OCI-M1 (cell line): ENCODE measurements at regions not wholly inside any gene's neighbourhood (a gene's known extent, or its start where the extent isn't known, plus 50 kb on each side); places are given as distances from the start of the nearest gene placed in this dataset.
"Not testable (repeated sequence)": the region's sequence is repeated elsewhere in the genome, so short reads cannot be mapped to it uniquely, and the experiment has no call there.

ENCODE experiments used
- DNase-seq: peaks from one replicate; lab custom pipeline; 2025; lab: John Stamatoyannopoulos, UW

- no peak for DNase-seq
Measured at GRCh38 chr21:35314857-35315582, 265.9 kb upstream of the RUNX1 start.

GRCh38 chr21:35311985-35312384, 262.9 kb upstream of the RUNX1 start:
- DNase-seq = no peak

DNA sequence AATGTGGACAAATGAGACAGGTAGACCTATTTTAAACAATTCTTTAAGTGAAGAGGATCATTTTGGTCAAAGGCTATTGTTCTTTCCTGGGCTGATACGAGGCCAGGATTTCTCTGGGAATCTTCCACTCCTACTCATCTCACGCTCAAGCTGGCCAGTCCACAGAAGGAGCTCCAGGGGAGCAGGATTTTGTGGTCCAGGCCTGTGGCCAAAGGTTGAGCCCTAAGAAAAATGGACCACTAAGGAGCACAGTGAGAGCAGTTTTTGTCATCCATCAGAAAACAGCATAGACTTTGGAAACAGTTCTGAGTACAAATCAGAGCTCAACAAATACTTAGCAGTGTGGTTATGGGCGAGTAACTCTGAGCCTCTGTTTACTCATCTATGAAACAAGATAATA, 260.2 kb upstream of the RUNX1 start:
- no peak for DNase-seq

DNA sequence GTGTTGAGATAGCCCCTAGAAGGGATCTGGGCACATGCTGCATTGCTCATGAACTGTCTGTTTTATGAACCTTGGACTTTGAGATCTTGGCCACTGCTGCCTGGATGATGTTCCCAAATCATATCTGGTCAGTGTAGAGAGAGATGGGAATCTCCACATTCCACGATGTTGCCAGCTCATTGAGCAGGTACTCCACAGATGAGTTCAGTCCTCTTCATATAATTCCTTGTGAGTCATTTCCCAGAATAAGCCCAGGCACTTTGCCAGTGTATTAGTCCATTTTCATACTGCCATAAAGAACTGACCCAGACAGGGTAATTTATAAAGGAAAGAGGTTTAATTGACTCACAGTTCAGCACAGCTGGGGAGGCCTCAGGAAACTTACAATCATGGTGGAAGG, 254.0 kb upstream of the RUNX1 start:
- DNase-seq = no peak

- DNase-seq = peak; percentile 24
Measured at GRCh38 chr21:35298757-35299156, 249.7 kb upstream of the RUNX1 start.

GRCh38 chr21:35297665-35298064, 248.6 kb upstream of the RUNX1 start:
- no peak for DNase-seq

- DNase-seq = no peak
Measured at GRCh38 chr21:35294231-35294898, 245.3 kb upstream of the RUNX1 start.

DNA sequence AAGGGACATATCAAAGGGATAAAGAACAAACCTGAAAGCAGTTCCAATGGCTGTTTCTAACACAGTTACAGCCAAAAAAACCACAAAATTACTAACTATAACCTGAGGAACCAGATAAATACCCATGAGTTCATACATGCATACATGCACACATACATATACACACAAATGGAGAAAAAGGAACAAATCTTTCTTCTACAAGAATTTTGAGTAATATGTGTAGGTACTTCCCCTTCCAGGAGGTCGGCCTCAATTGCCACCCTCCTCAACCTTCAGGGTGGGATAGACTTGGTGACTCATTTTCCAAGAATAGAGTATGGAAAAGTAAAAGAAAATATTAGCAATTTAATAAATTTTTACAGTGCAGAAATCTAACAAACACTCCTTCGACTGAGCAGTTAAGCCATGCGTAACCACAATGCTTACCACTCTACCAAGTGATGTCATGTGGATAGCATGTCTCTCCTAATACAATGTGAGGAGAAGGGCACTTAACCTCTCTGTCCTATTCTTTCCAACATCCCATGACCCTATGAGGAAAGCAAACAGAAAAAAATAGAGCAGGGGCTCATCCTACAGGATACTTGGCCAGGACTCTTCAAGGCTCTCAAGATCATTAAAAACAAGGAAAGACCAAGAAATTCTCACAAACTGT, 243.0 kb upstream of the RUNX1 start:
- DNase-seq = no peak

GRCh38 chr21:35291034-35291433, 241.9 kb upstream of the RUNX1 start:
- no peak for DNase-seq

DNA sequence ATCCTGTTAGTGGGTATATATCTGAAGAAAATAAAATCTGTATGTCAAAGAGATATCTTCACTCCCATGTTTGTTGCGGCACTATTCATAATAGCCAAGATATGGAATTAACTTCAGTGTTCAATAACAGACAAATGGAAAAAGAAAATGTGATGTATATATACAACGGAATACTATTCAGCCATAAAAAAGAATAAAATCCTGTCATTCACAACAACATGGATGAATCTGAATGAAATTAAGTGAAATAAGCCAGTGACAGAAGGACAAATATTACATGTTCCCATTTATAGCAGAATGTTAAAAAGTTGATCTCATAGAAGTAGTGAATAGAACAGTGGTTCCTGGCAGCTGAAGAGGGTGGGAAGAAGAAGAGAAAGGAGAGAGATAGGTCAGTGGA, 239.1 kb upstream of the RUNX1 start:
- no peak for DNase-seq

GRCh38 chr21:35284199-35284598, 235.1 kb upstream of the RUNX1 start:
- no peak for DNase-seq

GRCh38 chr21:35282944-35283343, 233.8 kb upstream of the RUNX1 start:
- no peak for DNase-seq

GRCh38 chr21:35281956-35282355, 232.9 kb upstream of the RUNX1 start:
- peak; percentile 30 for DNase-seq

GRCh38 chr21:35280231-35280630, 231.1 kb upstream of the RUNX1 start:
- no peak for DNase-seq

DNA sequence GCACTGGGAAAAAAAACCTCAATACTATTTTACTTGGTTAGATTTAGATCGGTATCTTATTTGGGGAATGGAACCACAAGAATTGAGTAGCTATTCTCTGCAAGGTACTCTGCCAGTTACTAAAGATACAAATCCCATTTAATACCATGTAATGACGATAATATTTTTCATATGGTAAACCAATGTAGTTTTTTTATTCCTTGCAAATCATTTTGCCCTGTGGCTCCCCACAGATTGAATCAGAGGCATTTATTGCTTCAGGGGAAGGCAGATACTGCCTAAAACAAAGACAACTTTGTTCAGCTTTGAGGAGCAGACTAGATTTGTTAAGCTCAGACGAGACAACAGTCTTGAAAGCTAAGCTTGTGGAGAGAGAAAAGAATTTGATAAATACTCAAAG, 226.7 kb upstream of the RUNX1 start:
- no peak for DNase-seq

- DNase-seq = peak; percentile 15
Measured at GRCh38 chr21:35274923-35275322, 225.8 kb upstream of the RUNX1 start.

- no peak for DNase-seq
Measured at GRCh38 chr21:35274090-35274489, 225.0 kb upstream of the RUNX1 start.

DNA sequence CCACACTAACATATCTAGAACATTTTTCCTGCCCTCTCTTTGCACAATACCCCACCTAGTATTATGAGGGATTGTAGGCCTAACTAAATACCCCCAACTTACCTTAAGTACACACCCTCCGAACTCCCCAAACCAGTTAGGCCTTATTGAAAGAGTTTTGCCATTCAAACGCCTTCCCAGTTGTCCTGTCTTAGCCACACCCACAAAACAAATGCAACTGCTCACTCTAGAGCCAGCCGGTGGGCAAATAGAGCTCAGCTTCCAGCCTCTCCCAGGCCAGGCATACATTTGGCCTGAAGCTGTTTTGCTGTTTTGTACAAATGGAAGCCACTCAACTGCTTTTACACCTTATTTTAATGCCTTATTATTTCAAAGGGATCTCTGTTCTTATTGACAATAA, 224.2 kb upstream of the RUNX1 start:
- no peak for DNase-seq

DNA sequence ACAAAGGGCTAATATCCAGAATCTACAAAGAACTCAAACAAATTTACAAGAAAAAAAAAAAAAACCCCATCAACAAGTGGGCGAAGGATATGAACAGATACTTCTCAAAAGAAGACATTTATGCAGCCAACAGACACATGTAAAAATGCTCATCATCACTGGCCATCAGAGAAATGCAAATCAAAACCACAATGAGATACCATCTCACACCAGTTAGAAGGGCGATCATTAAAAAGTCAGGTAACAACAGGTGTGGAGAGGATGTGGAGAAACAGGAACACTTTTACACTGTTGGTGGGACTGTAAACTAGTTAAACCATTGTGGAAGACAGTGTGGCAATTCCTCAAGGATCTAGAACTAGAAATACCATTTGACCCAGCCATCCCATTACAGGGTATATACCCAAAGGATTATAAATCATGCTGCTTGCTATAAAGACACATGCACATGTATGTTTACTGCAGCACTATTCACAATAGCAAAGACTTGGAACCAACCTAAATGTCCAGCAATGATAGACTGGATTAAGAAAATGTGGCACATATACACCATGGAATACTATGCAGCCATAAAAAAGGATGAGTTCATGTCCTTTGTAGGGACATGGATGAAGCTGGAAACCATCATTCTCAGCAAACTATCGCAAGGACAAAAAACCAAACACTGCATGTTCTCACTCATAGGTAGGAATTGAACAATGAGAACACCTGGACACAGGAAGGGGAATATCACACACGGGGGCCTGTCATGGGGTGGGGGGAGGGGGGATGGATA, 222.4 kb upstream of the RUNX1 start:
- DNase-seq = not testable (repeated sequence)

- no peak for DNase-seq
Measured at GRCh38 chr21:35268817-35269216, 219.7 kb upstream of the RUNX1 start.

DNA sequence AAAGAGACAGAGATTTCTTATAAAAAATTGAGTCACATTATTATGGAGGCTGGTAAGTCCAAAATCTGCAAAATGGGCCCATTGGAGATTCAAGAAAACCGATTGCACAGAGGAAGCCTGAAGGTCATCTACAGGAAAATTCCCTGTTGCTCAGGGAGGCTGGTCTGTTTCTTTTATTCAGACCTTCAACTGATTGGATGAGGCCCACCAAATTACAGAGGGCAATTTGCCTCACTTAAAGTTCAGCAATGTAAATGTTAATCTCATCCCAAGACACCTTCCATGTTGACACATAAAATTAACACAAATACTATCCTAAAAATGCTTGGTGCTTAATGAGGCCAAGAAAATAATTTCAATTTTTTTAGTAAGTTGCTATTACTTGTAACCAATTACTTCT, 219.2 kb upstream of the RUNX1 start:
- no peak for DNase-seq

DNA sequence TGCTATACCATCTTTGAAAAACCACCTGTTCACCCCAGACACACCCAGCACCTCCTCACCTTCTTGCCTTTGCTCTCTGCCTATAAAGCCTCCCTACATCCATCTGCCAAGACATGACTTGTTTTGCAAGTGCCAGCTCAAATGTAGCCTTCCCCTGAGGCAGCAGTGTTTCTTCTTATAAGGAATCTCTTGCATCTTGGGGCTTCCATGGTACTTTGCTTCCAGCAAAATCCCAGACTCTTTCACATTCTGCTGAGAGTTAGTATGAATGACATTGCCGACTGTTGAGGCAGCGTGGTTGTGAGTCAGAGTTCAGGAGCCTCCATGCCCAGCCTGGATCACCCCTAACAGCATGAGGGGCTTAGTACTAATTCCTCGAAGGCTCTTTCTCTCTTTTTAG, 217.4 kb upstream of the RUNX1 start:
- DNase-seq = no peak
